GM23338 (cell line): ENCODE measurements at regions not wholly inside any gene's neighbourhood (a gene's known extent, or its start where the extent isn't known, plus 50 kb on each side); places are given as distances from the start of the nearest gene placed in this dataset.

Source experiments
- ATAC-seq: fragments of 200-7000 bp; cut with Tn5 transposase; 3 replicates; pipeline ENCODE4 v1.9.1; 2020
- DNase-seq: peaks from one replicate; pipeline ENCODE4 v3.0.0-alpha.2; 2015; ENCODE audit warnings: low spot score
- H2AFZ ChIP-seq: fragments of 200-600 bp; sonication (generic); 2 replicates; pipeline ENCODE4 v1.8.0; 2016; ENCODE audit warnings: antibody characterized with exemption, mild to moderate bottlenecking, moderate library complexity
- H3F3A ChIP-seq: fragments of 200-600 bp; sonication (generic); replicated peaks from 2 replicates; pipeline ENCODE4 v1.8.0; 2017; ENCODE audit warnings: antibody characterized with exemption, mixed run types, low read depth
- H3K27ac ChIP-seq: fragments of 200-600 bp; sonication (generic); 2 replicates; pipeline ENCODE4 v1.6.1; 2016; ENCODE audit warnings: low read depth
- H3K27me3 ChIP-seq: fragments of 200-600 bp; sonication (generic); 2 replicates; pipeline ENCODE4 v1.8.0; 2016; ENCODE audit warnings: mild to moderate bottlenecking, mixed run types, moderate library complexity; ENCODE audit not compliant: insufficient read depth
- H3K36me3 ChIP-seq: fragments of 200-600 bp; sonication (generic); 2 replicates; pipeline ENCODE4 v1.8.0; 2016; ENCODE audit warnings: mild to moderate bottlenecking; ENCODE audit not compliant: insufficient read depth
- H3K4me1 ChIP-seq: fragments of 200-600 bp; sonication (generic); 2 replicates; pipeline ENCODE4 v1.8.0; 2016; ENCODE audit warnings: mild to moderate bottlenecking, moderate library complexity; ENCODE audit not compliant: insufficient read depth
- H3K4me2 ChIP-seq: fragments of 200-600 bp; sonication (generic); 2 replicates; pipeline ENCODE4 v1.7.1; 2017; ENCODE audit warnings: mixed run types
- H3K4me3 ChIP-seq: fragments of 200-600 bp; sonication (generic); 2 replicates; pipeline ENCODE4 v1.6.1; 2016; ENCODE audit warnings: mixed run types
- H3K79me2 ChIP-seq: fragments of 200-600 bp; sonication (generic); replicated peaks from 2 replicates; pipeline ENCODE4 v1.8.0; 2017; ENCODE audit warnings: mild to moderate bottlenecking; ENCODE audit not compliant: insufficient read depth
- H3K9me2 ChIP-seq: fragments of 200-600 bp; sonication (generic); 2 replicates; pipeline ENCODE4 v1.8.0; 2017; ENCODE audit not compliant: insufficient read depth
- H4K20me1 ChIP-seq: fragments of 200-600 bp; sonication (generic); replicated peaks from 2 replicates; pipeline ENCODE4 v1.8.0; 2017; ENCODE audit warnings: mild to moderate bottlenecking; ENCODE audit not compliant: insufficient read depth
- H3K27ac Mint-ChIP-seq: 2 replicates; pipeline ENCODE4 v1.8.0; 2020; ENCODE audit warnings: inconsistent platforms, mild to moderate bottlenecking, moderate library complexity, mixed read lengths
- H3K27me3 Mint-ChIP-seq: 3 replicates; pipeline ENCODE4 v1.8.0; 2022; ENCODE audit warnings: low read depth, mild to moderate bottlenecking, moderate library complexity, mixed read lengths, inconsistent platforms; ENCODE audit not compliant: insufficient read depth, poor library complexity
- H3K36me3 Mint-ChIP-seq: 3 replicates; pipeline ENCODE4 v1.8.0; 2021; ENCODE audit warnings: low read depth, mild to moderate bottlenecking, inconsistent platforms, moderate library complexity, mixed read lengths
- H3K4me1 Mint-ChIP-seq: 3 replicates; pipeline ENCODE4 v1.8.0; 2020; ENCODE audit warnings: mild to moderate bottlenecking, inconsistent platforms, mixed read lengths
- H3K4me3 Mint-ChIP-seq: 3 replicates; pipeline ENCODE4 v1.8.0; 2021; ENCODE audit warnings: moderate library complexity, mild to moderate bottlenecking, inconsistent platforms, mixed read lengths
- H3K9me3 Mint-ChIP-seq: 3 replicates; pipeline ENCODE4 v1.8.0; 2020; ENCODE audit warnings: moderate library complexity, mild to moderate bottlenecking, inconsistent platforms, mixed read lengths
- CREB1 ChIP-seq: fragments of 250-450 bp; sonication (Bioruptor Pico); IDR thresholded peaks from 2 replicates; pipeline ENCODE4 v1.5.0; 2020; ENCODE audit warnings: low read depth, mild to moderate bottlenecking, moderate library complexity
- CTCF ChIP-seq, 2 experiments: fragments of 200-600 bp in 1 of 2; sonication (generic) in 1 of 2; conservative IDR thresholded peaks; 2 replicates each; pipeline versions ENCODE4 v1.5.1 to v1.6.1; 2016 to 2017; ENCODE audit warnings: antibody characterized with exemption in 2 of 2, low read depth in 2 of 2, mild to moderate bottlenecking in 2 of 2, moderate library complexity in 1 of 2
- ETS1 ChIP-seq: IDR thresholded peaks from 2 replicates; pipeline ENCODE4 v1.6.1; 2016; ENCODE audit warnings: antibody characterized with exemption
- EZH2 ChIP-seq: fragments of 200-600 bp; sonication (generic); IDR thresholded peaks from one replicate; pipeline ENCODE4 v1.8.0; 2017; ENCODE audit warnings: antibody characterized with exemption, mild to moderate bottlenecking, low read depth; ENCODE audit not compliant: unreplicated experiment
- EZH2phosphoT487 ChIP-seq: fragments of 200-600 bp; sonication (generic); IDR thresholded peaks from one replicate; pipeline ENCODE4 v1.8.1; 2018; ENCODE audit warnings: antibody characterized with exemption; ENCODE audit not compliant: unreplicated experiment
- JUNB ChIP-seq: IDR thresholded peaks from one replicate; pipeline ENCODE4 v1.6.1; 2016; ENCODE audit warnings: antibody characterized with exemption; ENCODE audit not compliant: unreplicated experiment
- NANOG ChIP-seq: IDR thresholded peaks from 2 replicates; pipeline ENCODE4 v1.6.1; 2016; ENCODE audit warnings: antibody characterized with exemption, borderline replicate concordance
- POLR2AphosphoS5 ChIP-seq: IDR thresholded peaks from 2 replicates; pipeline ENCODE4 v1.6.1; 2016; ENCODE audit warnings: antibody characterized with exemption, low read depth
- REST ChIP-seq: IDR thresholded peaks from one replicate; pipeline ENCODE4 v1.6.1; 2018; ENCODE audit warnings: antibody characterized with exemption; ENCODE audit not compliant: unreplicated experiment
- STAT1 ChIP-seq: IDR thresholded peaks from one replicate; pipeline ENCODE4 v1.6.1; 2016; ENCODE audit warnings: antibody characterized with exemption; ENCODE audit not compliant: unreplicated experiment
- ZNF114 ChIP-seq: fragments of 250-450 bp; sonication (Bioruptor Pico); IDR thresholded peaks from 2 replicates; pipeline ENCODE4 v1.5.0; 2020; ENCODE audit warnings: mild to moderate bottlenecking, moderate library complexity
- ZNF331 ChIP-seq: fragments of 250-450 bp; sonication (Bioruptor Pico); IDR thresholded peaks from 2 replicates; pipeline ENCODE4 v1.5.0; 2020; ENCODE audit warnings: low read depth, mild to moderate bottlenecking, moderate library complexity
- ZNF462 ChIP-seq: fragments of 250-450 bp; sonication (Bioruptor Pico); IDR thresholded peaks from 2 replicates; pipeline ENCODE4 v1.5.0; 2020; ENCODE audit warnings: mild to moderate bottlenecking, moderate library complexity

GRCh38 chr6:67812125-67812524 lies 823.0 kb upstream of the ADGRB3 start:
- no peaks in the 10 kb centered on the region for H3K4me1 Mint-ChIP-seq
- no peak for TF ChIP-seq ZNF331 (CRISPR knock-in tag)
- no peak for TF ChIP-seq POLR2AphosphoS5
- no peak for TF ChIP-seq CREB1 (CRISPR knock-in tag)
- TF ChIP-seq ZNF462 (CRISPR knock-in tag) = no peak
- no peak for TF ChIP-seq NANOG
- no peak for TF ChIP-seq ZNF114 (CRISPR knock-in tag)
- no peak for TF ChIP-seq EZH2phosphoT487
- no peak for TF ChIP-seq CTCF (conservative IDR thresholded peaks at IDR 0.05; ENCODE audit: low read depth in 2 of 2)
- TF ChIP-seq ETS1 = no peak
- no peak for TF ChIP-seq JUNB
- no peak for TF ChIP-seq REST
- no peak for TF ChIP-seq EZH2
- TF ChIP-seq STAT1 = no peak
- Histone ChIP-seq H3K36me3 (peaks cover 10% of the 10 kb centered on the region), H4K20me1 (no peaks in the 10 kb centered on the region), H3K4me2 (no peak overlapping the region), H3K9me2 (no peaks in the 10 kb centered on the region; the same call in 1 of the 2 replicates), H3K27me3 (no peaks in the 10 kb centered on the region), H2AFZ (no peak overlapping the region), H3K4me1 (no peaks in the 10 kb centered on the region), H3K27ac (no peak overlapping the region), H3F3A (no peaks in the 10 kb centered on the region), H3K4me3 (no peak overlapping the region), H3K79me2 (no peaks in the 10 kb centered on the region)
- no peak for DNase-seq
- H3K27ac Mint-ChIP-seq = no peak overlapping the region
- ATAC-seq = no peak
- peaks cover 35% of the 10 kb centered on the region for H3K36me3 Mint-ChIP-seq
- H3K27me3 Mint-ChIP-seq = peaks cover 2% of the 10 kb centered on the region
- no peak overlapping the region for H3K4me3 Mint-ChIP-seq
- H3K9me3 Mint-ChIP-seq = peaks cover 43% of the 10 kb centered on the region
